Stomach (tissue), 4 donors: ENCODE measurements at regions not wholly inside any gene's neighbourhood (a gene's known extent, or its start where the extent isn't known, plus 50 kb on each side); places are given as distances from the start of the nearest gene placed in this dataset.

Source experiments
- CTCF ChIP-seq, 7 experiments: fragments of 450-650 bp in 4 of 7; fragments of 200-600 bp in 3 of 7; sonication (generic) in 3 of 7; IDR thresholded peaks; one replicate each; pipeline ENCODE4 v1.5.1; 2016 to 2019; ENCODE audit warnings: antibody characterized with exemption in 7 of 7, control low read depth in 2 of 7, mild to moderate bottlenecking in 1 of 7
- EP300 ChIP-seq: sonication (generic); formaldehyde crosslinking; IDR thresholded peaks from one replicate; pipeline ENCODE4 v1.6.1; 2017; ENCODE audit warnings: antibody characterized with exemption
- POLR2A ChIP-seq, 4 donors: fragments of 450-650 bp; IDR thresholded peaks; one replicate each; pipeline ENCODE4 v1.6.1; 2016; ENCODE audit warnings: antibody characterized with exemption in 4 of 4, control low read depth in 2 of 4, mild to moderate bottlenecking in 1 of 4, moderate library complexity in 1 of 4
- POLR2AphosphoS5 ChIP-seq, 3 donors: sonication (generic); formaldehyde crosslinking; IDR thresholded peaks; one replicate each; pipeline ENCODE4 v1.6.1; 2016; ENCODE audit warnings: antibody characterized with exemption in 3 of 3

GRCh38 chr5:17067657-17068392 lies 131.7 kb upstream of the MYO10 start:
- TF ChIP-seq CTCF (IDR thresholded peaks at IDR 0.05) (no peak), EP300 (no peak), POLR2AphosphoS5 (IDR thresholded peaks at IDR 0.05) (no peak), POLR2A (IDR thresholded peaks at IDR 0.05) (no peak)
